ENCODE measurements at regions not wholly inside any gene's neighbourhood (a gene's known extent, or its start where the extent isn't known, plus 50 kb on each side); places are given as distances from the start of the nearest gene placed in this dataset.

DNA sequence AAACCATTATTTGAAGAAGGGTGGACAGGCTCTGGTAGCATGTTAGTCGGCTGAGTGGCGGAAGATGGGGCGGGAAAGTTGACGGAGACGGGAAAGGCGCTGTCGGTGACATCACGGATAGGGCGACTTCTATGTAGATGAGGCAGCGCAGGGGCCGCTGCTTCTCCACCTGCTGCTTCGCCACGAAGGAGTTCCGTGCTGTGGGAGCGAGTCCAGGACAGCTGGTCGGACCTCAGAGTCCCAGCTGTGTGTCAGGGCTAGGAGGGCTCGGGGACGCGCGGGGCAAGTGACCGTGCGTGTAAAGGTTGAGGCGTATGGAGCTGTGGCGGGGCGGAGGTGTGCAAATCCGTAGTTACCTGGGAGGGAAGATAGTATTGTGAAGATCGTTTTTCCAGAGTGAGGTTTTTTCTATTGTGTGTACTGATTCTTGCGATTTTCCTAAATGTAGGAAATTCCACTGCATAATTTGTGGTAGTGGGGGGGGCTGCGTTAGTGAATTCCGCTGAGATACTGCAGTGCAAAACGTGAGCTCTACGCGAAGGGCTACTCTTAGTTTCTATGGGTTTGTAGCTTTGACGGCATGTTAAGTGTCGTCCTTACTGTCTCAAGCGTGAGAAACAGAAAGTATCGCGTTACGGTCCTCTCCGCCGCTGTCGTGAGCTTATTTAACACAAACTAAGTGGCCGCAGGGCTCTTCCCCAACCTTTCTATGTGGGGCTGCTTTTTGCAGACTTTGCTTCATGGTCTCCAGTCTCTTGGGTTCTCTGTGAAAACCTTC is 111.2 kb upstream of the NBPF11 start:
- TF ChIP-seq CTCF (IDR thresholded peaks at IDR 0.05): no peak

DNA sequence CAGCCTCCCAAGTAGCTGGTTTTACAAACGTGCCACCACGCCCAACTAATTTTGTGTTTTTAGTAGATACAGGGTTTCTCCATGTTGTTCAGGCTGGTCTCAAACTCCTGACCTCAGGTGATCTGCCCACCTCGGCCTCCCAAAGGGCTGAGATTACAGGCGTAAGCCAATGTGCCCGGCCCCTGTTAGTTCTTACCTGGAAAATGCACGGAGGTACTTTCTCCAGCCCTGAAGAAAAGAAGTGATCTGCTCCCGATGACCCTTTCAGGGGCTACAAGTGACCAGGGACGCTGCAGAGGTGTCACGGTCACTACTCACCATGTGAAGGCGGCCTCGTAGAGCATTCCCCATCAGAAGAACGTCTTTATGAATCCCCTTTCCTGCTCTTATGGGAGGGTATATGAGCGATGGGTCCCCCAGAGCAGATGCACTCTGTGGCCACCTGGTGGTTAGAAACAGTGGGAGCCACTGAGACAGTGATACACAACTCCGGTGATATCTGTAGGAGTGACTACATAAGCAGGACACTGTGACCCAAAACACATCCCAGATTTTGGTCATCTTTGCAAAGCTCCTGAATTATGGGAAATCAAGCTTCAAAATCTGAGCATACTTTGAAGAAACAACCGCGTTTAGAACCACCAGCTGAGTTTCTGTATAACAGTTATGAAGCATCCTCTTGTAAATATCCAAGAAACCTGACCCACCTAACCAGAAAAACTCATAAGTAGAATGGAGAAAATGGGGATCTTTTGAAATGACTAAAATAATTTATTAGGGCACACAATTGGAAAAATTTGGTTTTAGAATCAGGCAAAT is 102.7 kb upstream of the NBPF11 start:
- peak; percentile 76 for TF ChIP-seq CTCF (IDR thresholded peaks at IDR 0.05)

Measured in LNCAP (cell line).